ENCODE measurements at regions not wholly inside any gene's neighbourhood (a gene's known extent, or its start where the extent isn't known, plus 50 kb on each side); places are given as distances from the start of the nearest gene placed in this dataset.

DNA sequence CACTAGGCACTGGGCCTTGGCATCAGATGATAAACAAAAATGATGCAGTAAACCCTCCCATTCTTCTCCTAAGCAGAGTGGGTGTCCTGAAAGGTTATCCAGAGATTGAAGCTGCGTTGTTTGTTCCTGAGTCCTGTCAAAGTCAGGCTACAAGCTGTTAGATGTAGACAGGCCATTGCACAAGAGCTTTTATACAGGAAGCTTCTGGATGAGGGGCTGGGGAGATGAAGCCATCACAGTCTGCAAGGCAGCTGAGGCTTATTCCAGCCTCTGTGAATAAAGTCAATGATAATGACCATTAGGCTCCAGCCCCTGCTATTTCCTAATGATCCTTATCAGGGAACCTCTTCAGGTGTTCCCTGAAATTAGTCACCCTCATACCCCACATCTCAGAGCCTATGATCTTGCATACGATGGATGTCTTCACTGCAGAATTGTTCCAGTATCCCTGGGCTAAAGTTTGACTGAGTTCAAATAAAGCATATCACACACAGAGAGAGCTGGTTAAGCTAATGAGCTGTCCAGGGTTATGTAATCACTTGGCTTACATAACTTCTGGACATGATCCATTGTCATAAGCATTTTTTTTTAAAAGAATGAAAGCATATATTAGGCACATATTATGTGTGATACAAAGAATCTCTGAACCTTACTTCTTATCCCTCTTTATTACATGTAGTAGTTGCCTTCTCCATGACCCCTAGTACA lies 337.1 kb upstream of the OR4E1 start:
- TF ChIP-seq SIN3A (IDR thresholded peaks at IDR 0.05; ENCODE audit: borderline replicate concordance, insufficient read depth, low read length) (no peak), FOXP2 (optimal IDR thresholded peaks at IDR 0.05; ENCODE audit: borderline replicate concordance, extremely low read depth, extremely low read length, insufficient read depth) (no peak), TAF1 (IDR thresholded peaks at IDR 0.05; ENCODE audit: borderline replicate concordance, insufficient read depth, low read length) (no peak), POLR2AphosphoS5 (IDR thresholded peaks at IDR 0.05; ENCODE audit: low read depth, low read length) (no peak)
- TF ChIP-seq, protein P1, sequence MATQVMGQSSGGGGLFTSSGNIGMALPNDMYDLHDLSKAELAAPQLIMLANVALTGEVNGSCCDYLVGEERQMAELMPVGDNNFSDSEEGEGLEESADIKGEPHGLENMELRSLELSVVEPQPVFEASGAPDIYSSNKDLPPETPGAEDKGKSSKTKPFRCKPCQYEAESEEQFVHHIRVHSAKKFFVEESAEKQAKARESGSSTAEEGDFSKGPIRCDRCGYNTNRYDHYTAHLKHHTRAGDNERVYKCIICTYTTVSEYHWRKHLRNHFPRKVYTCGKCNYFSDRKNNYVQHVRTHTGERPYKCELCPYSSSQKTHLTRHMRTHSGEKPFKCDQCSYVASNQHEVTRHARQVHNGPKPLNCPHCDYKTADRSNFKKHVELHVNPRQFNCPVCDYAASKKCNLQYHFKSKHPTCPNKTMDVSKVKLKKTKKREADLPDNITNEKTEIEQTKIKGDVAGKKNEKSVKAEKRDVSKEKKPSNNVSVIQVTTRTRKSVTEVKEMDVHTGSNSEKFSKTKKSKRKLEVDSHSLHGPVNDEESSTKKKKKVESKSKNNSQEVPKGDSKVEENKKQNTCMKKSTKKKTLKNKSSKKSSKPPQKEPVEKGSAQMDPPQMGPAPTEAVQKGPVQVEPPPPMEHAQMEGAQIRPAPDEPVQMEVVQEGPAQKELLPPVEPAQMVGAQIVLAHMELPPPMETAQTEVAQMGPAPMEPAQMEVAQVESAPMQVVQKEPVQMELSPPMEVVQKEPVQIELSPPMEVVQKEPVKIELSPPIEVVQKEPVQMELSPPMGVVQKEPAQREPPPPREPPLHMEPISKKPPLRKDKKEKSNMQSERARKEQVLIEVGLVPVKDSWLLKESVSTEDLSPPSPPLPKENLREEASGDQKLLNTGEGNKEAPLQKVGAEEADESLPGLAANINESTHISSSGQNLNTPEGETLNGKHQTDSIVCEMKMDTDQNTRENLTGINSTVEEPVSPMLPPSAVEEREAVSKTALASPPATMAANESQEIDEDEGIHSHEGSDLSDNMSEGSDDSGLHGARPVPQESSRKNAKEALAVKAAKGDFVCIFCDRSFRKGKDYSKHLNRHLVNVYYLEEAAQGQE (IDR thresholded peaks at IDR 0.05; ENCODE audit: insufficient read depth in 1 of 2, low read depth in 2 of 2, low read length in 2 of 2): no peak

DNA sequence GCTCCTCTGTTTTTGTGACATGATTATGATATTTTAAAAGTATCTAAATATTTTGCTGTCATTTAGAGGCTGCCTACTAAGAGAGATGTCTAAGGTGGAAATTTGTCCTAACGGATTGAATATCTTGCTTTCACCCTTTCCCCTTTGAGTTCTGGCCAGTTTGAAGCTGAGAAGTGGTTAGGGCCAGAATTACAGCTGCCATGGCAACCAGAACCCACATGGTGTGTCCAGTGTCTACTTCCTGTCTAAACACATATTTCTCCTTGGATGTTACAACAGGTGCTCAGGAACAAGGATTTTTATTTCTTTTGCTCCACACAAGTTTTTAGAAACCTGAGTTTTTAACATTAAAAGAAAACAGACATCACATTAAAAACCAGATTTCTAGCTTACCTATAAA lies 335.1 kb upstream of the OR4E1 start:
- TF ChIP-seq TAF1 (IDR thresholded peaks at IDR 0.05; ENCODE audit: borderline replicate concordance, insufficient read depth, low read length): no peak
- TF ChIP-seq, protein P1 (IDR thresholded peaks at IDR 0.05; ENCODE audit: insufficient read depth in 1 of 2, low read depth in 2 of 2, low read length in 2 of 2): no peak
- TF ChIP-seq SIN3A (IDR thresholded peaks at IDR 0.05; ENCODE audit: borderline replicate concordance, insufficient read depth, low read length): no peak
- TF ChIP-seq POLR2AphosphoS5 (IDR thresholded peaks at IDR 0.05; ENCODE audit: low read depth, low read length): no peak
- TF ChIP-seq FOXP2 (optimal IDR thresholded peaks at IDR 0.05; ENCODE audit: borderline replicate concordance, extremely low read depth, extremely low read length, insufficient read depth): no peak

DNA sequence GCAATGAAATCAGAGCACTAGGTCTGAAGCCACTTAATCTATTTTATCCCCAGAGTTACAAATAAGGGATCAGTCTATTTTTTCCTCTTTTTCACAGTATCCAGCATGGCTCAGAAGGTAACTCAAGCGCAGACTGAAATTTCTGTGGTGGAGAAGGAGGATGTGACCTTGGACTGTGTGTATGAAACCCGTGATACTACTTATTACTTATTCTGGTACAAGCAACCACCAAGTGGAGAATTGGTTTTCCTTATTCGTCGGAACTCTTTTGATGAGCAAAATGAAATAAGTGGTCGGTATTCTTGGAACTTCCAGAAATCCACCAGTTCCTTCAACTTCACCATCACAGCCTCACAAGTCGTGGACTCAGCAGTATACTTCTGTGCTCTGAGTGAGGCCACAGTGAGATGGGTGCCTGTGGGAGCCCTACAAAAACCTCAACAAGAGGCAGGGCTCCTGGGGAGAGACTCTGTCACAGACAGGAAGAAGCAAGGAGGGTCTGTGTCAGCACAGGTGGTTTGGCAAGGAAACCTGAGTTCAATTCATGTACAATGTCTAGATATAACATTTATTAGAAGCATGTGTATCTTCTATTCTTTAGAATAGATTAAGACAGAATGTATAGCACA lies 334.3 kb upstream of the OR4E1 start:
- TF ChIP-seq FOXP2 (optimal IDR thresholded peaks at IDR 0.05; ENCODE audit: borderline replicate concordance, extremely low read depth, extremely low read length, insufficient read depth) (no peak), SIN3A (IDR thresholded peaks at IDR 0.05; ENCODE audit: borderline replicate concordance, insufficient read depth, low read length) (no peak), POLR2AphosphoS5 (IDR thresholded peaks at IDR 0.05; ENCODE audit: low read depth, low read length) (no peak), TAF1 (IDR thresholded peaks at IDR 0.05; ENCODE audit: borderline replicate concordance, insufficient read depth, low read length) (no peak)
- TF ChIP-seq, protein P1 (IDR thresholded peaks at IDR 0.05; ENCODE audit: insufficient read depth in 1 of 2, low read depth in 2 of 2, low read length in 2 of 2): no peak

DNA sequence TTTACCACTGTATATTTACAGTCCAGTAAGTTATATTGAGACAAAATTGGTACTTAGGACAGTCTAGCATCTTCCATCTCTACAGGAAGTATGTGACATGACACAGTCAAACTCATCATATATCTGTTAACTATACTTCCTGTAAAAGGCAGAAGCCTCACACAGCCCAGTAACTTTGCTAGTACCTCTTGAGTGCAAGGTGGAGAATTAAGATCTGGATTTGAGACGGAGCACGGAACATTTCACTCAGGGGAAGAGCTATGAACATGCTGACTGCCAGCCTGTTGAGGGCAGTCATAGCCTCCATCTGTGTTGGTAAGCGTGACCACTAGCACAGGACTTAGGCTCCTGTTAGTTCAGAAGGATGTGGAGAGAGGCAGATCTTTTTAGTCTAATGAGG lies 333.7 kb upstream of the OR4E1 start:
- TF ChIP-seq TAF1 (IDR thresholded peaks at IDR 0.05; ENCODE audit: borderline replicate concordance, insufficient read depth, low read length) (no peak), SIN3A (IDR thresholded peaks at IDR 0.05; ENCODE audit: borderline replicate concordance, insufficient read depth, low read length) (no peak), FOXP2 (optimal IDR thresholded peaks at IDR 0.05; ENCODE audit: borderline replicate concordance, extremely low read depth, extremely low read length, insufficient read depth) (no peak), POLR2AphosphoS5 (IDR thresholded peaks at IDR 0.05; ENCODE audit: low read depth, low read length) (no peak)
- TF ChIP-seq, protein P1 (IDR thresholded peaks at IDR 0.05; ENCODE audit: insufficient read depth in 1 of 2, low read depth in 2 of 2, low read length in 2 of 2): no peak

Measured in PFSK-1 (cell line).